COR-L47 (cell line): ENCODE measurements at regions not wholly inside any gene's neighbourhood (a gene's known extent, or its start where the extent isn't known, plus 50 kb on each side); places are given as distances from the start of the nearest gene placed in this dataset.

Experiments
- DNase-seq: peaks from one replicate; lab custom pipeline; 2025; lab: John Stamatoyannopoulos, UW

- DNase-seq, result no peak
Observed at GRCh38 chr2:128472789-128473174, 154.1 kb upstream of the HS6ST1 start.

- no peak for DNase-seq
Observed at GRCh38 chr2:128473175-128474035, 154.7 kb upstream of the HS6ST1 start.

GRCh38 chr2:128474036-128474955, 155.6 kb upstream of the HS6ST1 start:
- DNase-seq, result no peak

GRCh38 chr2:128474962-128475361, 156.3 kb upstream of the HS6ST1 start:
- DNase-seq, result no peak

GRCh38 chr2:128475427-128476211, 157.0 kb upstream of the HS6ST1 start:
- DNase-seq, result no peak

- DNase-seq, result no peak
Observed at GRCh38 chr2:128477026-128477820, 158.6 kb upstream of the HS6ST1 start.

GRCh38 chr2:128477891-128478290, 159.2 kb upstream of the HS6ST1 start:
- DNase-seq, result no peak

- no peak for DNase-seq
Observed at GRCh38 chr2:128485761-128486639, 167.3 kb upstream of the HS6ST1 start.

GRCh38 chr2:128486640-128487375, 168.1 kb upstream of the HS6ST1 start:
- DNase-seq, result no peak

GRCh38 chr2:128487650-128488387, 169.2 kb upstream of the HS6ST1 start:
- no peak for DNase-seq

GRCh38 chr2:128488434-128488833, 169.8 kb upstream of the HS6ST1 start:
- no peak for DNase-seq

GRCh38 chr2:128489526-128490273, 171.0 kb upstream of the HS6ST1 start:
- DNase-seq, result no peak

- DNase-seq, result no peak
Observed at GRCh38 chr2:128490321-128490720, 171.7 kb upstream of the HS6ST1 start.

- no peak for DNase-seq
Observed at GRCh38 chr2:128490881-128491691, 172.4 kb upstream of the HS6ST1 start.

GRCh38 chr2:128491692-128492244, 173.1 kb upstream of the HS6ST1 start:
- no peak for DNase-seq

GRCh38 chr2:128492966-128493811, 174.5 kb upstream of the HS6ST1 start:
- no peak for DNase-seq
